HG02571 (cell line): ENCODE measurements at regions not wholly inside any gene's neighbourhood (a gene's known extent, or its start where the extent isn't known, plus 50 kb on each side); places are given as distances from the start of the nearest gene placed in this dataset.

Source experiments
- ATAC-seq: cut with Tn5 transposase; IDR thresholded peaks from one replicate; pipeline ENCODE4 v1.9.1; 2021; ENCODE audit warnings: mild to moderate bottlenecking, moderate library complexity; ENCODE audit not compliant: unreplicated experiment

- ATAC-seq = no peak
These were observed 503.4 kb downstream of the PLXNA4 start for GRCh38 chr7:132072873-132073272.

GRCh38 chr7:132072165-132072564 lies 504.1 kb downstream of the PLXNA4 start:
- no peak for ATAC-seq

- no peak for ATAC-seq
These were observed 507.0 kb downstream of the PLXNA4 start for GRCh38 chr7:132069306-132069705.

GRCh38 chr7:132066761-132067171 lies 509.5 kb downstream of the PLXNA4 start:
- ATAC-seq = no peak

- ATAC-seq = no peak
These were observed 509.7 kb upstream of the PODXL start for GRCh38 chr7:132065989-132066603.

GRCh38 chr7:132065193-132065988 lies 509.0 kb upstream of the PODXL start:
- ATAC-seq = no peak

- no peak for ATAC-seq
These were observed 507.4 kb upstream of the PODXL start for GRCh38 chr7:132063800-132064199.

GRCh38 chr7:132061937-132062336 lies 505.5 kb upstream of the PODXL start:
- ATAC-seq = no peak

GRCh38 chr7:132059141-132059540 lies 502.7 kb upstream of the PODXL start:
- no peak for ATAC-seq

GRCh38 chr7:132055336-132056120 lies 499.1 kb upstream of the PODXL start:
- no peak for ATAC-seq

- ATAC-seq = no peak
These were observed 497.4 kb upstream of the PODXL start for GRCh38 chr7:132053871-132054270.

GRCh38 chr7:132051311-132051710 lies 494.9 kb upstream of the PODXL start:
- ATAC-seq = no peak

- ATAC-seq = no peak
These were observed 493.3 kb upstream of the PODXL start for GRCh38 chr7:132049462-132050304.

GRCh38 chr7:132045481-132045980 lies 489.1 kb upstream of the PODXL start:
- no peak for ATAC-seq

- ATAC-seq = no peak
These were observed 488.6 kb upstream of the PODXL start for GRCh38 chr7:132045002-132045401.

- ATAC-seq = no peak
These were observed 487.8 kb upstream of the PODXL start for GRCh38 chr7:132044247-132044646.

- no peak for ATAC-seq
These were observed 484.7 kb upstream of the PODXL start for GRCh38 chr7:132041108-132041507.

GRCh38 chr7:132035517-132036362 lies 479.3 kb upstream of the PODXL start:
- no peak for ATAC-seq

- no peak for ATAC-seq
These were observed 478.5 kb upstream of the PODXL start for GRCh38 chr7:132034748-132035416.
